ENCODE measurements at regions not wholly inside any gene's neighbourhood (a gene's known extent, or its start where the extent isn't known, plus 50 kb on each side); places are given as distances from the start of the nearest gene placed in this dataset.

DNA sequence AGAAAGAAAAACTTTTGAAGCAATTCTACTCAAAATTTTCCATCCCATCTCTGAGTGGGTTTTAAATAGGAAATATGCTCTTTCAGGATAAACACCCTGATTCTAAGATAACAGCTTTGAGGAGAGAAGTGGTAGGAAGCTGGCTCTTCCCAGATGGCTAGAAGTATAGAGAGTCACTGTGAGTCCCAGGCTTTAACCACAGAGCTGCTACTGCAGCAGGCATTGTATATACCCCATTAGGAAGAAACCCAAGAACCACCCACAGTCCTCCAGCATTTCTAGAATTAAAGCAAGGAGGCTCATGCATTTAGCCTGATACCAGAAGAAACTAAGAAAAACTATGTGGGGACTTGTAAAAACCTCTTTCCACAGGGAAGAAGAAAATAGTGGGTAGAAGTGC is 1405.6 kb upstream of the TENM4 start:
- TF ChIP-seq, protein P1, sequence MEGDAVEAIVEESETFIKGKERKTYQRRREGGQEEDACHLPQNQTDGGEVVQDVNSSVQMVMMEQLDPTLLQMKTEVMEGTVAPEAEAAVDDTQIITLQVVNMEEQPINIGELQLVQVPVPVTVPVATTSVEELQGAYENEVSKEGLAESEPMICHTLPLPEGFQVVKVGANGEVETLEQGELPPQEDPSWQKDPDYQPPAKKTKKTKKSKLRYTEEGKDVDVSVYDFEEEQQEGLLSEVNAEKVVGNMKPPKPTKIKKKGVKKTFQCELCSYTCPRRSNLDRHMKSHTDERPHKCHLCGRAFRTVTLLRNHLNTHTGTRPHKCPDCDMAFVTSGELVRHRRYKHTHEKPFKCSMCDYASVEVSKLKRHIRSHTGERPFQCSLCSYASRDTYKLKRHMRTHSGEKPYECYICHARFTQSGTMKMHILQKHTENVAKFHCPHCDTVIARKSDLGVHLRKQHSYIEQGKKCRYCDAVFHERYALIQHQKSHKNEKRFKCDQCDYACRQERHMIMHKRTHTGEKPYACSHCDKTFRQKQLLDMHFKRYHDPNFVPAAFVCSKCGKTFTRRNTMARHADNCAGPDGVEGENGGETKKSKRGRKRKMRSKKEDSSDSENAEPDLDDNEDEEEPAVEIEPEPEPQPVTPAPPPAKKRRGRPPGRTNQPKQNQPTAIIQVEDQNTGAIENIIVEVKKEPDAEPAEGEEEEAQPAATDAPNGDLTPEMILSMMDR (IDR thresholded peaks at IDR 0.05): no peak
- TF ChIP-seq EZH2 (IDR thresholded peaks at IDR 0.05) (no peak), EZH2phosphoT487 (IDR thresholded peaks at IDR 0.05) (no peak)

Measured in neural progenitor cell (in vitro differentiated cells).